B cell (primary cell): ENCODE measurements at regions not wholly inside any gene's neighbourhood (a gene's known extent, or its start where the extent isn't known, plus 50 kb on each side); places are given as distances from the start of the nearest gene placed in this dataset.

Experiments used
- ATAC-seq: fragments of 200-7000 bp; cut with Tn5 transposase; one replicate; pipeline ENCODE4 v1.10.0; 2021; ENCODE audit warnings: low read depth, mild to moderate bottlenecking, moderate number of reproducible peaks, moderate library complexity
- CTCF ChIA-PET: fragments of 350-600 bp; sonication (Branson Sonifier 250); formaldehyde crosslinking; loops from one replicate; lab custom pipeline; 2021; ENCODE audit warnings: antibody characterized with exemption, inconsistent platforms; lab: Charles Lee
- POLR2A ChIA-PET: fragments of 350-600 bp; sonication (Branson Sonifier 250); formaldehyde crosslinking; loops from one replicate; lab custom pipeline; 2021; ENCODE audit warnings: antibody characterized with exemption; lab: Charles Lee
- DNase-seq: peaks from one replicate; pipeline ENCODE4 v3.0.0; 2013
- H2AFZ ChIP-seq: 2 replicates; pipeline ENCODE4 v1.6.1; 2012; ENCODE audit warnings: mild to moderate bottlenecking, low read depth, low read length; ENCODE audit not compliant: insufficient read depth, poor library complexity, severe bottlenecking
- H3K27ac ChIP-seq, 2 donors: 1 replicate in 1 of 2; 2 replicates in 1 of 2; pipeline ENCODE4 v1.5.1; 2012 to 2013; ENCODE audit warnings: low read length in 2 of 2, mild to moderate bottlenecking in 2 of 2, moderate library complexity in 1 of 2
- H3K27me3 ChIP-seq, 4 experiments: fragments of 200-600 bp in 1 of 4; sonication (generic) in 1 of 4; replicated peaks in 1 of 4; 1 replicate in 2 of 4; 2 replicates in 2 of 4; pipeline versions ENCODE4 v1.6.1 to v1.7.0; 2013 to 2016; ENCODE audit warnings: low read length in 3 of 4, mild to moderate bottlenecking in 2 of 4, mixed read lengths in 1 of 4, moderate library complexity in 1 of 4; ENCODE audit not compliant: insufficient read depth in 4 of 4, control insufficient read depth in 3 of 4; ENCODE audit errors: control extremely low read depth in 1 of 4
- H3K36me3 ChIP-seq, 2 experiments: replicated peaks in 1 of 2; 1 replicate in 1 of 2; 2 replicates in 1 of 2; pipeline versions ENCODE4 v1.6.1 to v1.7.1; 2013; ENCODE audit warnings: low read length in 1 of 2; ENCODE audit not compliant: insufficient read depth in 2 of 2, control insufficient read depth in 1 of 2; ENCODE audit errors: control extremely low read depth in 1 of 2, extremely low read depth in 1 of 2
- H3K4me1 ChIP-seq, 2 donors: fragments of 200-600 bp in 1 of 2; sonication (generic) in 1 of 2; 1 replicate in 1 of 2; 2 replicates in 1 of 2; pipeline versions ENCODE4 v1.5.1 to v1.6.1; 2013 to 2017; ENCODE audit warnings: low read length in 2 of 2; ENCODE audit not compliant: control insufficient read depth in 2 of 2, insufficient read depth in 2 of 2
- H3K4me2 ChIP-seq: replicated peaks from 2 replicates; pipeline ENCODE3; 2012; ENCODE audit warnings: mild to moderate bottlenecking, low read depth, low read length; ENCODE audit not compliant: poor library complexity, severe bottlenecking
- H3K4me3 ChIP-seq, 5 experiments: fragments of 200-600 bp in 1 of 5; sonication (generic) in 1 of 5; 1 replicate in 3 of 5; 2 replicates in 2 of 5; pipeline versions ENCODE4 v1.5.1 to v1.7.0; 2011 to 2016; ENCODE audit warnings: low read length in 4 of 5, mild to moderate bottlenecking in 4 of 5, low read depth in 2 of 5, control low read depth in 1 of 5, moderate library complexity in 1 of 5; ENCODE audit not compliant: insufficient read depth in 1 of 5; ENCODE audit errors: control extremely low read depth in 1 of 5, extremely low read depth in 1 of 5
- H3K79me2 ChIP-seq: fragments of 200-600 bp; sonication (generic); one replicate; pipeline ENCODE4 v1.6.0; 2016; ENCODE audit warnings: low read length; ENCODE audit not compliant: control insufficient read depth, insufficient read depth
- H3K9ac ChIP-seq: fragments of 200-600 bp; sonication (generic); 2 replicates; pipeline ENCODE4 v1.6.1; 2017; ENCODE audit warnings: mild to moderate bottlenecking, low read length, moderate library complexity
- H3K9me3 ChIP-seq, 3 donors: one replicate each; pipeline versions ENCODE4 v1.6.1 to v1.7.1; 2013; ENCODE audit warnings: low read length in 2 of 3; ENCODE audit not compliant: control insufficient read depth in 2 of 3, insufficient read depth in 1 of 3; ENCODE audit errors: control extremely low read depth in 1 of 3
- H4K20me1 ChIP-seq: 2 replicates; pipeline ENCODE4 v1.6.0; 2012; ENCODE audit warnings: mild to moderate bottlenecking, low read length; ENCODE audit not compliant: insufficient read depth, control insufficient read depth, poor library complexity, severe bottlenecking
- H3K27ac Mint-ChIP-seq: one replicate; pipeline ENCODE4 v1.8.0; 2021; ENCODE audit warnings: mixed read lengths
- H3K27me3 Mint-ChIP-seq: one replicate; pipeline ENCODE4 v1.8.0; 2021; ENCODE audit warnings: mixed read lengths
- H3K4me1 Mint-ChIP-seq: one replicate; pipeline ENCODE4 v1.8.0; 2021; ENCODE audit warnings: mixed read lengths
- H3K4me3 Mint-ChIP-seq: one replicate; pipeline ENCODE4 v1.8.0; 2021; ENCODE audit warnings: mixed read lengths
- H3K9me3 Mint-ChIP-seq: one replicate; pipeline ENCODE4 v1.8.0; 2022; ENCODE audit warnings: mixed read lengths; ENCODE audit not compliant: insufficient read depth
- CTCF ChIP-seq: fragments of 200-600 bp; IDR thresholded peaks from one replicate; pipeline ENCODE4 v1.8.0; 2022; ENCODE audit warnings: antibody characterized with exemption, mild to moderate bottlenecking
- EZH2 ChIP-seq: IDR thresholded peaks from 2 replicates; pipeline ENCODE4 v1.6.1; 2012; ENCODE audit warnings: borderline replicate concordance, low read depth, mild to moderate bottlenecking, moderate library complexity, low read length; ENCODE audit not compliant: insufficient read depth, poor library complexity, severe bottlenecking
- WGBS: methylation state at CpG from one replicate; pipeline ENCODE4 v1.1.5; 2013; ENCODE audit warnings: missing lambda C conversion rate; ENCODE audit not compliant: insufficient coverage; 5-methylcytosine and 5-hydroxymethylcytosine counted together
- intact Hi-C: fragments of 100-400 bp; cut with micrococcal nuclease; formaldehyde crosslinking; loops from one replicate; pipeline ENCODE4 v1.10.0; 2022

DNA sequence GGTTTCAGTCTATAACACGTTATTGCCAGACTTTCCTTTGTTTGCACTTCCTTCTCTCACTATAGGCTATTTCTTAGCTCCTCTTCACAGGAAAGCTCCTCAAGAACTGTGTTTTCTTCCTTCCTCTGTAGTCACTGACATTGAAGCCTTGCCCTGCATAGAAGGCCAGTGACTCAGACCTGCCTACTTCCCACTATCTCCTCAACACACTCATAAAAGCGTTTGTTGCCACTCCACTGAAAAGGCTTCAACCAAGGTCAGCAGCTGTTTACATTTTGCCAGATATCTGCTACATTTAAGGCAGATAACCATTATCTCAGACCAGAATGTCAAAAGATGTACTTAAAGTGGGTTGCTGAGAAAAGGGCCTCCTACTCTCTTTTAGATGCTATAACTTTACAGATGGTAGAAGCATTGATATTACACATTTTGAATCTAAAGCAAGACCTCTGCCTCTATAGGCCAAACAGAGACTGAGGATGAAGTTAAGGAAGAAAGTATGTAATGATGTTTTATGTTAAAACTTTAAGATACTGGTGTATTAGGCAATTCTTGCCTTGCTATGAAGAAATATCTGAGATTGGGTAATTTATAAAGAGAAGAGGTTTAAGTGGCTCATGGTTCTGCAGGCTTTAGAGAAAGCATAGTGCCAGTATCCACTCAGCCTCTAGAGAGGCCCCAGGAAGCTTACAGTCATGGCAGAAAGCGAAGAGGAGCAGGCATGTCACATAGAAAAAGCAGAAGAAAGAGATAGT is 233.3 kb upstream of the FLRT2 start:
- H3K4me3 Mint-ChIP-seq, result no peak overlapping the region
- no peak overlapping the region for H2AFZ ChIP-seq
- no peak for TF ChIP-seq EZH2
- TF ChIP-seq CTCF, result no peak
- POLR2A ChIA-PET, result no interaction called here
- no peak for ATAC-seq
- H3K27me3 ChIP-seq, result no peaks in the 10 kb centered on the region
- 67% methylated on average over 1 of the region's 3 CpGs for WGBS
- no peak overlapping the region for H3K4me2 ChIP-seq
- H3K4me1 ChIP-seq, result no peaks in the 10 kb centered on the region
- no peaks in the 10 kb centered on the region for H4K20me1 ChIP-seq
- no peak overlapping the region for H3K27ac ChIP-seq
- peaks cover 0 to 3% (median 0%) of the 10 kb centered on the region in 3 donors for H3K9me3 ChIP-seq
- no peaks in the 10 kb centered on the region for H3K4me1 Mint-ChIP-seq
- H3K9me3 Mint-ChIP-seq, result peaks cover 3% of the 10 kb centered on the region
- H3K9ac ChIP-seq, result no peak overlapping the region
- H3K4me3 ChIP-seq, result no peak overlapping the region
- no peaks in the 10 kb centered on the region for H3K27me3 Mint-ChIP-seq
- no peak overlapping the region for H3K27ac Mint-ChIP-seq
- no peak for DNase-seq
- H3K36me3 ChIP-seq, result no peaks in the 10 kb centered on the region
- no peaks in the 10 kb centered on the region for H3K79me2 ChIP-seq
- CTCF ChIA-PET, result no interaction called here
- intact Hi-C loops, result no loop called here

DNA sequence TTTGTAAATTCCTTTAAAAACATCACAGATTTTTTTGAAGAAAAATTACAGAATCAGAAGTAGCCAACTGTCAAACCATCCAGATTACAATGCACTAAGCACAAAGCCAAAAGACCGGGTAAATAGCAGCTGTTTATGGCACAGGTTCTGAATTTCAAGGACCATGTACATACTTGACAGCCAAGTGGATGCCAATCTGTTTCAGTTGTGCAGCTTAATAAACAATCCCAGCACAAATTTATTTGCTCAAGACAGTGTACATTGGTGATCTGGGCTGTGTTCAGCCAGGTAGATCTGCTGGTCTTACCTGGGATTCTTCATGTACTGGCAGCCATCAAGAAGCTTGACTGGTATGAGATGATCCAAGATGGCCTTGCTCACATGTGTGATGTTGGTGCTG is 229.8 kb upstream of the FLRT2 start:
- WGBS, result 100% methylated on average over 1 of the region's 1 CpG
- H3K4me1 ChIP-seq, result no peaks in the 10 kb centered on the region
- H3K79me2 ChIP-seq, result no peaks in the 10 kb centered on the region
- no peak overlapping the region for H2AFZ ChIP-seq
- TF ChIP-seq EZH2 (no peak), CTCF (no peak)
- intact Hi-C loops, result no loop called here
- H3K27ac Mint-ChIP-seq, result no peak overlapping the region
- H3K4me3 ChIP-seq, result no peak overlapping the region
- H3K9ac ChIP-seq, result no peak overlapping the region
- H3K9me3 ChIP-seq, result peaks cover 0 to 3% (median 0%) of the 10 kb centered on the region in 3 donors
- no peak overlapping the region for H3K4me2 ChIP-seq
- H4K20me1 ChIP-seq, result no peaks in the 10 kb centered on the region
- no peaks in the 10 kb centered on the region for H3K4me1 Mint-ChIP-seq
- no peaks in the 10 kb centered on the region for H3K27me3 ChIP-seq
- H3K9me3 Mint-ChIP-seq, result no peaks in the 10 kb centered on the region
- no peak for DNase-seq
- POLR2A ChIA-PET, result no interaction called here
- no peaks in the 10 kb centered on the region for H3K27me3 Mint-ChIP-seq
- no peak overlapping the region for H3K27ac ChIP-seq
- CTCF ChIA-PET, result no interaction called here
- no peaks in the 10 kb centered on the region for H3K36me3 ChIP-seq
- ATAC-seq, result no peak
- no peak overlapping the region for H3K4me3 Mint-ChIP-seq
